ENCODE measurements at regions not wholly inside any gene's neighbourhood (a gene's known extent, or its start where the extent isn't known, plus 50 kb on each side); places are given as distances from the start of the nearest gene placed in this dataset.
A peak's percentile ranks its signal among the peaks of the same experiment; 100 is the strongest.

- TF ChIP-seq CTCF (conservative IDR thresholded peaks at IDR 0.05; ENCODE audit: low read depth, low read length), result peak; percentile 65
- no peak for TF ChIP-seq EZH2 (IDR thresholded peaks at IDR 0.05; ENCODE audit: low read length, unreplicated experiment)
These were observed 563.1 kb downstream of the TFAP2A start for GRCh38 chr6:9851541-9852380.

All from PC-3 (cell line).